Progenitor cell of endocrine pancreas (in vitro differentiated cells): ENCODE measurements at regions not wholly inside any gene's neighbourhood (a gene's known extent, or its start where the extent isn't known, plus 50 kb on each side); places are given as distances from the start of the nearest gene placed in this dataset.
"Not testable (repeated sequence)": the region's sequence is repeated elsewhere in the genome, so short reads cannot be mapped to it uniquely, and the experiment has no call there.

Experiments
- DNase-seq: peaks from one replicate; pipeline ENCODE4 v3.0.0; 2021; ENCODE audit warnings: low spot score; ENCODE audit not compliant: unreplicated experiment
- H3K27ac Mint-ChIP-seq: 2 replicates; pipeline ENCODE4 v1.8.0; 2021; ENCODE audit warnings: mild to moderate bottlenecking, moderate library complexity, mixed read lengths
- H3K27me3 Mint-ChIP-seq: 2 replicates; pipeline ENCODE4 v1.8.0; 2021; ENCODE audit warnings: mixed read lengths
- H3K36me3 Mint-ChIP-seq: 2 replicates; pipeline ENCODE4 v1.8.0; 2022; ENCODE audit warnings: mixed read lengths; ENCODE audit not compliant: insufficient read depth
- H3K4me1 Mint-ChIP-seq: 2 replicates; pipeline ENCODE4 v1.8.0; 2021; ENCODE audit warnings: low read depth, mixed read lengths
- H3K4me3 Mint-ChIP-seq: 2 replicates; pipeline ENCODE4 v1.8.0; 2021; ENCODE audit warnings: low read depth, mild to moderate bottlenecking, moderate library complexity, mixed read lengths
- H3K9me3 Mint-ChIP-seq: 2 replicates; pipeline ENCODE4 v1.8.0; 2021; ENCODE audit warnings: low read depth, mixed read lengths
- TF ChIP-seq, protein P1 (sequence below): fragments of 200-600 bp; sonication (generic); IDR thresholded peaks from one replicate; pipeline ENCODE4 v1.5.0; 2021; ENCODE audit warnings: antibody characterized with exemption, mild to moderate bottlenecking; ENCODE audit not compliant: unreplicated experiment

GRCh38 chr4:78707793-78708192, 68.4 kb upstream of the BMP2K start:
- Mint-ChIP-seq H3K27ac (no peak overlapping the region), H3K4me3 (no peak overlapping the region), H3K36me3 (no peaks in the 10 kb centered on the region), H3K4me1 (peaks cover 6% of the 10 kb centered on the region), H3K9me3 (peaks cover 9% of the 10 kb centered on the region), H3K27me3 (no peaks in the 10 kb centered on the region)
- TF ChIP-seq, protein P1, sequence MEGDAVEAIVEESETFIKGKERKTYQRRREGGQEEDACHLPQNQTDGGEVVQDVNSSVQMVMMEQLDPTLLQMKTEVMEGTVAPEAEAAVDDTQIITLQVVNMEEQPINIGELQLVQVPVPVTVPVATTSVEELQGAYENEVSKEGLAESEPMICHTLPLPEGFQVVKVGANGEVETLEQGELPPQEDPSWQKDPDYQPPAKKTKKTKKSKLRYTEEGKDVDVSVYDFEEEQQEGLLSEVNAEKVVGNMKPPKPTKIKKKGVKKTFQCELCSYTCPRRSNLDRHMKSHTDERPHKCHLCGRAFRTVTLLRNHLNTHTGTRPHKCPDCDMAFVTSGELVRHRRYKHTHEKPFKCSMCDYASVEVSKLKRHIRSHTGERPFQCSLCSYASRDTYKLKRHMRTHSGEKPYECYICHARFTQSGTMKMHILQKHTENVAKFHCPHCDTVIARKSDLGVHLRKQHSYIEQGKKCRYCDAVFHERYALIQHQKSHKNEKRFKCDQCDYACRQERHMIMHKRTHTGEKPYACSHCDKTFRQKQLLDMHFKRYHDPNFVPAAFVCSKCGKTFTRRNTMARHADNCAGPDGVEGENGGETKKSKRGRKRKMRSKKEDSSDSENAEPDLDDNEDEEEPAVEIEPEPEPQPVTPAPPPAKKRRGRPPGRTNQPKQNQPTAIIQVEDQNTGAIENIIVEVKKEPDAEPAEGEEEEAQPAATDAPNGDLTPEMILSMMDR, result no peak
- DNase-seq, result no peak

GRCh38 chr4:78710536-78710935, 65.6 kb upstream of the BMP2K start:
- TF ChIP-seq, protein P1, result no peak
- DNase-seq, result no peak
- peaks cover 7% of the 10 kb centered on the region for H3K4me1 Mint-ChIP-seq
- H3K27ac Mint-ChIP-seq, result no peak overlapping the region
- H3K9me3 Mint-ChIP-seq, result peaks cover 3% of the 10 kb centered on the region
- no peak overlapping the region for H3K4me3 Mint-ChIP-seq
- H3K36me3 Mint-ChIP-seq, result no peaks in the 10 kb centered on the region
- no peaks in the 10 kb centered on the region for H3K27me3 Mint-ChIP-seq

GRCh38 chr4:78711676-78712075, 64.5 kb upstream of the BMP2K start:
- Mint-ChIP-seq H3K27ac (no peak overlapping the region), H3K9me3 (peaks cover 3% of the 10 kb centered on the region), H3K27me3 (no peaks in the 10 kb centered on the region)

GRCh38 chr4:78714598-78714997, 61.6 kb upstream of the BMP2K start:
- not testable (repeated sequence) for H3K4me1 Mint-ChIP-seq, H3K36me3 Mint-ChIP-seq, DNase-seq, H3K9me3 Mint-ChIP-seq, H3K4me3 Mint-ChIP-seq, H3K27ac Mint-ChIP-seq, H3K27me3 Mint-ChIP-seq

More at GRCh38 chr4:78711676-78712075, 64.5 kb upstream of the BMP2K start:
- Mint-ChIP-seq H3K36me3 (no peaks in the 10 kb centered on the region), H3K4me1 (peaks cover 7% of the 10 kb centered on the region), H3K4me3 (no peak overlapping the region)
- TF ChIP-seq, protein P1, result no peak
- DNase-seq, result no peak

GRCh38 chr4:78715372-78715771, 60.8 kb upstream of the BMP2K start:
- not testable (repeated sequence) for H3K27me3 Mint-ChIP-seq, H3K4me3 Mint-ChIP-seq, H3K27ac Mint-ChIP-seq, H3K36me3 Mint-ChIP-seq, DNase-seq, H3K9me3 Mint-ChIP-seq, H3K4me1 Mint-ChIP-seq

DNA sequence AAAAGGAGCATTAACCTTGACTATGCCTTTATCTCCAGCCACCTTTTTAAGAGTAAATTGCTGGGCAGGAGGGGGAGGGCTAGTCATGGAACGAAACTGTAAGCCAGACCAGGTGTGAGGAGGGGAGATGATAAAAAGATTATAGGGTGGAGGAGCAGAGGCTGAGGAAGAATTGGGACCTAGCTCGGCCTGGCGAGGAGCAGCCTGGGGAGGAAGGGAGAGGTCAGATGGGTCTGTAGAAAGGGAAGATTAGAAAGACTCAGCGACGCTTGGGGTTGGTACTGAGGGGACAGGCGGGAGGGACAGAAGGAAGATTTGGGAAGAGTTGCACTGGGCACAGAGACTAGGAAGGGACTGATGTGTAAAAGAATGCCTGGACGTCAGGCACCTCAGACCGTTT, 58.4 kb upstream of the BMP2K start:
- peak overlapping the region; percentile 49 for H3K27ac Mint-ChIP-seq
- H3K4me3 Mint-ChIP-seq, H3K4me1 Mint-ChIP-seq, DNase-seq, H3K27me3 Mint-ChIP-seq, H3K36me3 Mint-ChIP-seq, H3K9me3 Mint-ChIP-seq: not testable (repeated sequence)

DNA sequence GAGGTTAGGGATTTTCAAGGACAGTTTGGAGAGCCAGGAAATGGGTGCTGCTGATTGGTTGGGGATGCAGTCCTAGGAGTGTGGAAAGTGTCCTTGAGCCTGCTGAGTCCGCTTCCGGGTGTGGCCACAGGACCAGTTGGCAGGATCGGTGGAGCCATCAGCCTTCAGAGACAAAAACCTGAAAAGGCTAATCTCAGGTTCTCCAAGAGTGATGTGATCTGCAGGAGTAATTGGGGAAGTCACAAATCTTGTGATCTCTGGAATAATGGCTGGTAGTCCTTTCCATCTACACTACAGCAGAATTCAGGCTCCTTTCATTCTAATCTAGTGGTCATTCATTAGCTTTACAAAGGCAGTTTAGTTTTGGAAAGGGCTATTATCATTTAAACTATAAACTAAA, 55.9 kb upstream of the BMP2K start:
- Mint-ChIP-seq H3K9me3 (no peaks in the 10 kb centered on the region), H3K4me3 (no peak overlapping the region), H3K27me3 (no peaks in the 10 kb centered on the region), H3K27ac (no peak overlapping the region), H3K4me1 (peaks cover 5% of the 10 kb centered on the region), H3K36me3 (no peaks in the 10 kb centered on the region)
- TF ChIP-seq, protein P1, result no peak
- DNase-seq, result no peak
